HEK293 (cell line): ENCODE measurements at regions not wholly inside any gene's neighbourhood (a gene's known extent, or its start where the extent isn't known, plus 50 kb on each side); places are given as distances from the start of the nearest gene placed in this dataset.

Source experiments
- CTCF ChIA-PET: fragments of 350-600 bp; formaldehyde crosslinking; extraction: SDS; loops from one replicate; lab custom pipeline; 2021; ENCODE audit warnings: antibody characterized with exemption; lab: Yijun Ruan, JAX
- POLR2A ChIA-PET: fragments of 300-600 bp; formaldehyde crosslinking; extraction: SDS; loops from one replicate; lab custom pipeline; 2020; ENCODE audit warnings: antibody characterized with exemption, inconsistent platforms; lab: Yijun Ruan, JAX
- H3K27ac ChIP-seq: fragments of 200-500 bp; sonication (Bioruptor generic); 2 replicates; pipeline ENCODE4 v1.5.1; 2014; ENCODE audit warnings: low read depth, low read length, control low read depth, inconsistent platforms; ENCODE audit errors: extremely low read depth
- H3K36me3 ChIP-seq, 2 experiments: fragments of 200-500 bp in 1 of 2; sonication (Bioruptor generic) in 1 of 2; 1 replicate in 1 of 2; 2 replicates in 1 of 2; pipeline ENCODE4 v1.5.1; 2014 to 2017; ENCODE audit warnings: inconsistent platforms in 2 of 2, low read length in 2 of 2; ENCODE audit not compliant: control insufficient read depth in 2 of 2, insufficient read depth in 1 of 2
- H3K4me1 ChIP-seq: fragments of 200-500 bp; sonication (Bioruptor generic); 2 replicates; pipeline ENCODE4 v1.5.1; 2014; ENCODE audit warnings: mild to moderate bottlenecking, low read length, inconsistent platforms; ENCODE audit not compliant: control insufficient read depth, insufficient read depth
- H3K4me3 ChIP-seq: 2 replicates; pipeline ENCODE4 v1.5.1; 2011; ENCODE audit warnings: low read depth, mild to moderate bottlenecking, control low read depth, low read length, moderate library complexity
- H3K9me3 ChIP-seq: fragments of 200-500 bp; sonication (Bioruptor generic); 2 replicates; pipeline ENCODE4 v1.5.1; 2014; ENCODE audit warnings: low read depth, low read length, inconsistent platforms; ENCODE audit not compliant: control insufficient read depth, insufficient read depth
- EGR2 ChIP-seq: fragments of 450-650 bp; formaldehyde crosslinking; IDR thresholded peaks from 2 replicates; pipeline ENCODE4 v1.5.1; 2016; ENCODE audit warnings: low read depth, missing biosample characterization, missing genetic modification characterization
- FEZF1 ChIP-seq: fragments of 450-650 bp; formaldehyde crosslinking; IDR thresholded peaks from 2 replicates; pipeline ENCODE4 v1.5.1; 2016; ENCODE audit warnings: missing biosample characterization, missing genetic modification characterization
- HOXA7 ChIP-seq: sonication (generic); formaldehyde crosslinking; IDR thresholded peaks from 2 replicates; pipeline ENCODE4 v1.8.1; 2022; ENCODE audit warnings: missing genetic modification reagents, borderline replicate concordance
- IKZF3 ChIP-seq: fragments of 450-650 bp; IDR thresholded peaks from 2 replicates; pipeline ENCODE4 v1.5.0; 2018; ENCODE audit warnings: missing biosample characterization, mild to moderate bottlenecking, missing genetic modification characterization, moderate library complexity
- KLF1 ChIP-seq: fragments of 450-650 bp; formaldehyde crosslinking; IDR thresholded peaks from 2 replicates; pipeline ENCODE4 v1.5.1; 2016; ENCODE audit warnings: missing biosample characterization, missing genetic modification characterization
- OSR2 ChIP-seq: fragments of 450-650 bp; formaldehyde crosslinking; IDR thresholded peaks from 2 replicates; pipeline ENCODE4 v1.5.1; 2016; ENCODE audit warnings: missing biosample characterization, missing genetic modification characterization
- RBAK ChIP-seq: fragments of 450-650 bp; formaldehyde crosslinking; IDR thresholded peaks from 2 replicates; pipeline ENCODE4 v1.5.1; 2016; ENCODE audit warnings: missing biosample characterization, missing genetic modification characterization
- SCRT1 ChIP-seq: fragments of 450-650 bp; formaldehyde crosslinking; IDR thresholded peaks from 2 replicates; pipeline ENCODE4 v1.5.1; 2016; ENCODE audit warnings: missing biosample characterization, missing genetic modification characterization, borderline replicate concordance
- TCF7L2 ChIP-seq: IDR thresholded peaks from 2 replicates; pipeline ENCODE4 v1.6.1; 2011; ENCODE audit warnings: low read depth, mild to moderate bottlenecking, inconsistent platforms, low read length, moderate library complexity, borderline replicate concordance
- TRIM28 ChIP-seq: IDR thresholded peaks from 2 replicates; pipeline ENCODE4 v1.6.1; 2011; ENCODE audit warnings: low read length, control low read depth, borderline replicate concordance
- YY1 ChIP-seq: fragments of 450-650 bp; formaldehyde crosslinking; IDR thresholded peaks from 2 replicates; pipeline ENCODE4 v1.5.1; 2018; ENCODE audit warnings: missing biosample characterization, missing genetic modification characterization
- ZBTB1 ChIP-seq: fragments of 450-650 bp; formaldehyde crosslinking; IDR thresholded peaks from 2 replicates; pipeline ENCODE4 v1.5.1; 2016; ENCODE audit warnings: missing biosample characterization, missing genetic modification characterization
- ZBTB21 ChIP-seq: fragments of 450-650 bp; formaldehyde crosslinking; IDR thresholded peaks from 2 replicates; pipeline ENCODE4 v1.5.1; 2017; ENCODE audit warnings: missing biosample characterization, missing genetic modification characterization
- ZBTB8A ChIP-seq: fragments of 450-650 bp; formaldehyde crosslinking; IDR thresholded peaks from 2 replicates; pipeline ENCODE4 v1.5.1; 2016; ENCODE audit warnings: missing biosample characterization, missing genetic modification characterization
- ZIC2 ChIP-seq: fragments of 450-650 bp; formaldehyde crosslinking; IDR thresholded peaks from 2 replicates; pipeline ENCODE4 v1.5.1; 2016; ENCODE audit warnings: missing biosample characterization, missing genetic modification characterization
- ZNF146 ChIP-seq: fragments of 450-650 bp; formaldehyde crosslinking; IDR thresholded peaks from 2 replicates; pipeline ENCODE4 v1.5.1; 2016; ENCODE audit warnings: missing biosample characterization, missing genetic modification characterization
- ZNF341 ChIP-seq: fragments of 450-650 bp; formaldehyde crosslinking; IDR thresholded peaks from 2 replicates; pipeline ENCODE4; 2016; ENCODE audit warnings: low read depth, missing biosample characterization, missing genetic modification characterization
- ZNF37A ChIP-seq: fragments of 450-650 bp; IDR thresholded peaks from 2 replicates; pipeline ENCODE4 v1.5.1; 2018; ENCODE audit warnings: missing biosample characterization, missing genetic modification characterization
- ZNF76 ChIP-seq: fragments of 450-650 bp; formaldehyde crosslinking; IDR thresholded peaks from 2 replicates; pipeline ENCODE4; 2016; ENCODE audit warnings: low read depth, missing biosample characterization, missing genetic modification characterization, borderline replicate concordance
- ZSCAN16 ChIP-seq: fragments of 450-650 bp; formaldehyde crosslinking; IDR thresholded peaks from 2 replicates; pipeline ENCODE4 v1.5.1; 2016; ENCODE audit warnings: missing biosample characterization, missing genetic modification characterization
- ZXDB ChIP-seq: fragments of 450-650 bp; formaldehyde crosslinking; IDR thresholded peaks from 2 replicates; pipeline ENCODE4 v1.5.1; 2016; ENCODE audit warnings: missing biosample characterization, missing genetic modification characterization
- TF ChIP-seq, protein P1 (sequence below): fragments of 450-650 bp; formaldehyde crosslinking; IDR thresholded peaks from 2 replicates; pipeline ENCODE4 v1.5.1; 2016; ENCODE audit warnings: missing biosample characterization, missing genetic modification characterization
- TF ChIP-seq, protein P2 (sequence below): fragments of 450-650 bp; formaldehyde crosslinking; IDR thresholded peaks from 2 replicates; pipeline ENCODE4 v1.5.1; 2016; ENCODE audit warnings: missing biosample characterization, missing genetic modification characterization, borderline replicate concordance
- TF ChIP-seq, protein P3 (sequence below): fragments of 450-650 bp; formaldehyde crosslinking; IDR thresholded peaks from 2 replicates; pipeline ENCODE4; 2016; ENCODE audit warnings: missing biosample characterization, missing genetic modification characterization

DNA sequence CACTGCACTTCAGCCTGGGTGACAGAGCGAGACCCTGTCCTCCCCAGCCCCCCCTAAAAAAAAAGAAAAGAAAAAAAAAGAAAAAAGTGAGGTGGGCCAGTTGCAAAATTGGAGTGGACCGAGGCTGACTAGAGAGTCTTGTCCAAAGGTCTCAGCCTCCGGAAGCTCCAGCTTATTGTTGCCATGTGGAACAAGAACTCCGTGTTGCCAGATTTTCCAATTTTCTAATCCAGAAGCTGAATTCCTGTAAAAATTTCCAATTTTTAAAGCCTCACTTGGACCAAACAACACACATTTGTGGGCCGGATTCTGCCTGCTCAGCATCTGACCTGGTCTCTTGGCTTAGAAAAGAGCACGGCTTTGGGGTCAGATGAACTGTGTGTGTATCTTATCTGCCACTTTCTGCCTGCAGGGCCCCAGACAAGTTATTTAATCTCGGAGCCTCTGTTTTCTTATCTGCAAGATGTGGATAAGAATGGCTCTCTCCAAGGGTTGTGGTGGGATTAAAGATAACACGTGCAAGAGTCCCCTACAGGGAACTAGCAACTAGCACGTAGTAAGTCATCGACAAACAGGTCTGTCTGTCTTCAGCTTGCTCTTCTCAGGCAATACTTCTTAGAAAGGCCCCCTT lies 73.7 kb upstream of the TLE3 start:
- H3K9me3 ChIP-seq: no peaks in the 10 kb centered on the region
- H3K27ac ChIP-seq: peak overlapping the region; percentile 57; the same call in 1 of the 2 replicates
- TF ChIP-seq ZBTB1 (tag by site-specific recombination) (no peak), TRIM28 (peak; percentile 85), OSR2 (tag by site-specific recombination) (no peak), EGR2 (tag by site-specific recombination) (no peak), HOXA7 (CRISPR knock-in tag) (no peak), FEZF1 (tag by site-specific recombination) (peak; percentile 93), ZBTB21 (tag by site-specific recombination) (no peak), ZNF76 (tag by site-specific recombination) (no peak), TCF7L2 (peak; percentile 55; the same call in 1 of the 2 replicates), ZIC2 (peak; percentile 49; the same call in 1 of the 2 replicates), YY1 (tag by site-specific recombination) (no peak), IKZF3 (0 out of 2 replicates have a peak, but pooled peaks have one; percentile 24), SCRT1 (no peak), ZXDB (tag by site-specific recombination) (peak; percentile 43; the same call in 1 of the 2 replicates)
- TF ChIP-seq, protein P1, sequence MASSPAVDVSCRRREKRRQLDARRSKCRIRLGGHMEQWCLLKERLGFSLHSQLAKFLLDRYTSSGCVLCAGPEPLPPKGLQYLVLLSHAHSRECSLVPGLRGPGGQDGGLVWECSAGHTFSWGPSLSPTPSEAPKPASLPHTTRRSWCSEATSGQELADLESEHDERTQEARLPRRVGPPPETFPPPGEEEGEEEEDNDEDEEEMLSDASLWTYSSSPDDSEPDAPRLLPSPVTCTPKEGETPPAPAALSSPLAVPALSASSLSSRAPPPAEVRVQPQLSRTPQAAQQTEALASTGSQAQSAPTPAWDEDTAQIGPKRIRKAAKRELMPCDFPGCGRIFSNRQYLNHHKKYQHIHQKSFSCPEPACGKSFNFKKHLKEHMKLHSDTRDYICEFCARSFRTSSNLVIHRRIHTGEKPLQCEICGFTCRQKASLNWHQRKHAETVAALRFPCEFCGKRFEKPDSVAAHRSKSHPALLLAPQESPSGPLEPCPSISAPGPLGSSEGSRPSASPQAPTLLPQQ (tag by site-specific recombination): 0 out of 2 replicates have a peak, but pooled peaks have one; percentile 33
- no peaks in the 10 kb centered on the region for H3K36me3 ChIP-seq
- ChIA-PET CTCF (interaction anchor here (0.6 to 2.0 kb wide), 9 partner anchors 9 to 320 kb away, joined by 3 to 9 read pairs (median 4); no protein-coding TSS in a partner anchor), POLR2A (interaction anchor here (0.7 to 2.0 kb wide), 5 partner anchors 60 to 153 kb away, joined by 4 to 6 read pairs (median 5); no protein-coding TSS in a partner anchor)
- no peak overlapping the region for H3K4me3 ChIP-seq
- H3K4me1 ChIP-seq: peaks cover 14% of the 10 kb centered on the region

DNA sequence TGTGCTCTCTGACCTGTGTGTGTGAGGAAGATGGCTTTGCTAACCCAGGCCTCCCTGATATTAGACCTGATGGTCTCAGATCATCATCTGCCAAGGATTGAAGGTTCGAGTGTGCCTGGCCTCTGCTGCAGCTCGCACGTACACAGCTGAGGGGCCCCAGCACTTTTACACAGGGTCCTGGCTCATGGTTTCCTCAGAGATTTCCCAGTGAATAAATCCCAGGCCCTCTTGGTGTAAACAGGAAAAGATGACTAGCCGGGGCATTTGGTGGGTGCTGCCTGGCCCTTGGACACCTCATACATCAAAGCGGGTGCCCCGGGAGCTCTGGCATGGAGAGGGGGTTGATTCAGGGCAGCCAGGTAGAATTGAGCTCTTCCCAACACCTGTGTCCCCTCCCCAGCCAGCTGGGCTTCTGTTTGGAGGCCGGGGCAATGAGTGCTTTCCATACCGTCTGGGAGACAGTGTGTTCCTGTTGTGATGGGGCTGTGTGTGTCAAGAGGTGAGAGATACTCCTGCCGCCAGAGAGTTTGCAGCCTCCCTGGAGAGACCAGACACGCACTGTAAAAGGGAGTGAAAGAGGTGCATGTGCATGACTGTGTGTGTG lies 72.5 kb upstream of the TLE3 start:
- CTCF ChIA-PET: interaction anchor here (0.7 to 1.4 kb wide), 3 partner anchors 12 to 667 kb away, joined by 3 to 5 read pairs (median 3); no protein-coding TSS in a partner anchor
- POLR2A ChIA-PET: interaction anchor here (0.6 to 1.6 kb wide), 3 partner anchors 35 to 154 kb away, joined by 3 to 5 read pairs (median 4); partner anchors contain the start of gene TLE3

DNA sequence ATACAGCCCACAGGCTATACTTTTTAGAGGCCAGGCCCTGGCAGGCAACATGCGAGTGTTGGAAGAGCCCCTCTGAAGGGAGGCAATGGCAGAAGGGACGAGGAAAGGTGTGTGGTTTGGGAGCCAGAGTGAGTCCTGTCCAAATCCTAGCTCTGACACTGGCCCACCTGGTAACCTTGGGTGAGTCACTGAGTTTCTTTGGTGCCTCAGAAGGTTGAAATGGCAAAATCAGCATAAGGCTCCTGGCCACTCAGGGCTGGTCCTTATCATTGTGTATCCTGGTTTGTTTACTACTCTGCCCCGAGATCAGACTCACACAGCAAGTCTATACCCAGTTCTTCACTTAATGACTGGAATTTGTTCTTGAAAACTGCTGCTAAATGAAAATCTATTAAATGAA lies 71.4 kb upstream of the TLE3 start:
- POLR2A ChIA-PET: no interaction called here
- no peak overlapping the region for H3K27ac ChIP-seq
- no peaks in the 10 kb centered on the region for H3K9me3 ChIP-seq
- peaks cover 14% of the 10 kb centered on the region for H3K4me1 ChIP-seq
- CTCF ChIA-PET: no interaction called here
- H3K4me3 ChIP-seq: no peak overlapping the region
- no peaks in the 10 kb centered on the region for H3K36me3 ChIP-seq
- no peak for TF ChIP-seq ZNF146 (tag by site-specific recombination)
- TF ChIP-seq, protein P2, sequence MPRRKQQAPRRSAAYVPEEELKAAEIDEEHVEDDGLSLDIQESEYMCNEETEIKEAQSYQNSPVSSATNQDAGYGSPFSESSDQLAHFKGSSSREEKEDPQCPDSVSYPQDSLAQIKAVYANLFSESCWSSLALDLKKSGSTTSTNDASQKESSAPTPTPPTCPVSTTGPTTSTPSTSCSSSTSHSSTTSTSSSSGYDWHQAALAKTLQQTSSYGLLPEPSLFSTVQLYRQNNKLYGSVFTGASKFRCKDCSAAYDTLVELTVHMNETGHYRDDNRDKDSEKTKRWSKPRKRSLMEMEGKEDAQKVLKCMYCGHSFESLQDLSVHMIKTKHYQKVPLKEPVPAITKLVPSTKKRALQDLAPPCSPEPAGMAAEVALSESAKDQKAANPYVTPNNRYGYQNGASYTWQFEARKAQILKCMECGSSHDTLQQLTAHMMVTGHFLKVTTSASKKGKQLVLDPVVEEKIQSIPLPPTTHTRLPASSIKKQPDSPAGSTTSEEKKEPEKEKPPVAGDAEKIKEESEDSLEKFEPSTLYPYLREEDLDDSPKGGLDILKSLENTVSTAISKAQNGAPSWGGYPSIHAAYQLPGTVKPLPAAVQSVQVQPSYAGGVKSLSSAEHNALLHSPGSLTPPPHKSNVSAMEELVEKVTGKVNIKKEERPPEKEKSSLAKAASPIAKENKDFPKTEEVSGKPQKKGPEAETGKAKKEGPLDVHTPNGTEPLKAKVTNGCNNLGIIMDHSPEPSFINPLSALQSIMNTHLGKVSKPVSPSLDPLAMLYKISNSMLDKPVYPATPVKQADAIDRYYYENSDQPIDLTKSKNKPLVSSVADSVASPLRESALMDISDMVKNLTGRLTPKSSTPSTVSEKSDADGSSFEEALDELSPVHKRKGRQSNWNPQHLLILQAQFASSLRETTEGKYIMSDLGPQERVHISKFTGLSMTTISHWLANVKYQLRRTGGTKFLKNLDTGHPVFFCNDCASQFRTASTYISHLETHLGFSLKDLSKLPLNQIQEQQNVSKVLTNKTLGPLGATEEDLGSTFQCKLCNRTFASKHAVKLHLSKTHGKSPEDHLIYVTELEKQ (tag by site-specific recombination): no peak
- TF ChIP-seq KLF1 (tag by site-specific recombination): no peak
- TF ChIP-seq RBAK (tag by site-specific recombination): no peak
- TF ChIP-seq, protein P3, sequence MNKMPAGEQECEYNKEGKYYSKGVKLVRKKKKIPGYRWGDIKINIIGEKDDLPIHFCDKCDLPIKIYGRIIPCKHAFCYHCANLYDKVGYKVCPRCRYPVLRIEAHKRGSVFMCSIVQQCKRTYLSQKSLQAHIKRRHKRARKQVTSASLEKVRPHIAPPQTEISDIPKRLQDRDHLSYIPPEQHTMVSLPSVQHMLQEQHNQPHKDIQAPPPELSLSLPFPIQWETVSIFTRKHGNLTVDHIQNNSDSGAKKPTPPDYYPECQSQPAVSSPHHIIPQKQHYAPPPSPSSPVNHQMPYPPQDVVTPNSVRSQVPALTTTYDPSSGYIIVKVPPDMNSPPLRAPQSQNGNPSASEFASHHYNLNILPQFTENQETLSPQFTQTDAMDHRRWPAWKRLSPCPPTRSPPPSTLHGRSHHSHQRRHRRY: no peak

More for the DNA sequence above, 72.5 kb upstream of the TLE3 start:
- H3K36me3 ChIP-seq: no peaks in the 10 kb centered on the region
- H3K9me3 ChIP-seq: no peaks in the 10 kb centered on the region
- TF ChIP-seq ZNF341 (tag by site-specific recombination): peak; percentile 85
- TF ChIP-seq ZBTB8A: no peak
- no peak for TF ChIP-seq ZNF37A (tag by site-specific recombination)
- no peak for TF ChIP-seq ZSCAN16 (tag by site-specific recombination)
- H3K4me3 ChIP-seq: no peak overlapping the region
- H3K4me1 ChIP-seq: peaks cover 14% of the 10 kb centered on the region
- H3K27ac ChIP-seq: peak overlapping the region; percentile 13; the same call in 1 of the 2 replicates
